ENCODE measurements at regions not wholly inside any gene's neighbourhood (a gene's known extent, or its start where the extent isn't known, plus 50 kb on each side); places are given as distances from the start of the nearest gene placed in this dataset.
A peak's percentile ranks its signal among the peaks of the same experiment; 100 is the strongest.
"Not testable (repeated sequence)": the region's sequence is repeated elsewhere in the genome, so short reads cannot be mapped to it uniquely, and the experiment has no call there.

- H3K9me3 Mint-ChIP-seq (ENCODE audit: unreplicated experiment), result no peaks in the 10 kb centered on the region
- no peak for DNase-seq (ENCODE audit: low spot score)
- no peaks in the 10 kb centered on the region for H3K4me1 Mint-ChIP-seq (ENCODE audit: unreplicated experiment)
- no peaks in the 10 kb centered on the region for H3K27me3 Mint-ChIP-seq (ENCODE audit: unreplicated experiment)
- H3K36me3 Mint-ChIP-seq (ENCODE audit: low read depth, unreplicated experiment), result no peaks in the 10 kb centered on the region
- no peak for TF ChIP-seq CTCF (IDR thresholded peaks at IDR 0.05; ENCODE audit: unreplicated experiment)
- no peak overlapping the region for H3K27ac Mint-ChIP-seq (ENCODE audit: unreplicated experiment)
- no peak overlapping the region for H3K4me3 Mint-ChIP-seq (ENCODE audit: unreplicated experiment)
These were observed 513.6 kb upstream of the PITX2 start for GRCh38 chr4:111136438-111136837.

- H3K27me3 Mint-ChIP-seq (ENCODE audit: unreplicated experiment), result no peaks in the 10 kb centered on the region
- no peak for DNase-seq (ENCODE audit: low spot score)
- TF ChIP-seq CTCF (IDR thresholded peaks at IDR 0.05; ENCODE audit: unreplicated experiment), result no peak
- H3K4me1 Mint-ChIP-seq (ENCODE audit: unreplicated experiment), result no peaks in the 10 kb centered on the region
- no peak overlapping the region for H3K4me3 Mint-ChIP-seq (ENCODE audit: unreplicated experiment)
- no peaks in the 10 kb centered on the region for H3K36me3 Mint-ChIP-seq (ENCODE audit: low read depth, unreplicated experiment)
- no peak overlapping the region for H3K27ac Mint-ChIP-seq (ENCODE audit: unreplicated experiment)
- H3K9me3 Mint-ChIP-seq (ENCODE audit: unreplicated experiment), result no peaks in the 10 kb centered on the region
These were observed 514.1 kb upstream of the PITX2 start for GRCh38 chr4:111136967-111137366.

GRCh38 chr4:111143510-111143909 is 520.6 kb upstream of the PITX2 start:
- no peak for DNase-seq (ENCODE audit: low spot score)
- TF ChIP-seq CTCF (IDR thresholded peaks at IDR 0.05; ENCODE audit: unreplicated experiment), result no peak
- no peaks in the 10 kb centered on the region for H3K9me3 Mint-ChIP-seq (ENCODE audit: unreplicated experiment)
- H3K27ac Mint-ChIP-seq (ENCODE audit: unreplicated experiment), result no peak overlapping the region
- H3K4me1 Mint-ChIP-seq (ENCODE audit: unreplicated experiment), result no peaks in the 10 kb centered on the region
- H3K36me3 Mint-ChIP-seq (ENCODE audit: low read depth, unreplicated experiment), result no peaks in the 10 kb centered on the region
- H3K4me3 Mint-ChIP-seq (ENCODE audit: unreplicated experiment), result no peak overlapping the region
- H3K27me3 Mint-ChIP-seq (ENCODE audit: unreplicated experiment), result no peaks in the 10 kb centered on the region

- no peak overlapping the region for H3K27ac Mint-ChIP-seq (ENCODE audit: unreplicated experiment)
- peaks cover 7% of the 10 kb centered on the region for H3K9me3 Mint-ChIP-seq (ENCODE audit: unreplicated experiment)
- H3K36me3 Mint-ChIP-seq (ENCODE audit: low read depth, unreplicated experiment), result peaks cover 11% of the 10 kb centered on the region
- DNase-seq (ENCODE audit: low spot score), result no peak
- no peaks in the 10 kb centered on the region for H3K27me3 Mint-ChIP-seq (ENCODE audit: unreplicated experiment)
- H3K4me1 Mint-ChIP-seq (ENCODE audit: unreplicated experiment), result no peaks in the 10 kb centered on the region
- TF ChIP-seq CTCF (IDR thresholded peaks at IDR 0.05; ENCODE audit: unreplicated experiment), result no peak
- no peak overlapping the region for H3K4me3 Mint-ChIP-seq (ENCODE audit: unreplicated experiment)
These were observed 532.1 kb upstream of the PITX2 start for GRCh38 chr4:111154934-111155333.

- H3K9me3 Mint-ChIP-seq (ENCODE audit: unreplicated experiment); H3K27ac Mint-ChIP-seq (ENCODE audit: unreplicated experiment); H3K27me3 Mint-ChIP-seq (ENCODE audit: unreplicated experiment); H3K4me3 Mint-ChIP-seq (ENCODE audit: unreplicated experiment); H3K36me3 Mint-ChIP-seq (ENCODE audit: low read depth, unreplicated experiment); H3K4me1 Mint-ChIP-seq (ENCODE audit: unreplicated experiment): not testable (repeated sequence)
- peak; percentile 49 for DNase-seq (ENCODE audit: low spot score)
These were observed 541.7 kb upstream of the PITX2 start for GRCh38 chr4:111164556-111164955.

GRCh38 chr4:111174331-111174730 is 551.5 kb upstream of the PITX2 start:
- no peak for DNase-seq (ENCODE audit: low spot score)
- no peaks in the 10 kb centered on the region for H3K4me1 Mint-ChIP-seq (ENCODE audit: unreplicated experiment)
- no peak overlapping the region for H3K27ac Mint-ChIP-seq (ENCODE audit: unreplicated experiment)
- H3K36me3 Mint-ChIP-seq (ENCODE audit: low read depth, unreplicated experiment), result no peaks in the 10 kb centered on the region
- TF ChIP-seq CTCF (IDR thresholded peaks at IDR 0.05; ENCODE audit: unreplicated experiment), result no peak
- H3K9me3 Mint-ChIP-seq (ENCODE audit: unreplicated experiment), result no peaks in the 10 kb centered on the region
- no peak overlapping the region for H3K4me3 Mint-ChIP-seq (ENCODE audit: unreplicated experiment)
- H3K27me3 Mint-ChIP-seq (ENCODE audit: unreplicated experiment), result no peaks in the 10 kb centered on the region
